ENCODE measurements at regions not wholly inside any gene's neighbourhood (a gene's known extent, or its start where the extent isn't known, plus 50 kb on each side); places are given as distances from the start of the nearest gene placed in this dataset.

DNA sequence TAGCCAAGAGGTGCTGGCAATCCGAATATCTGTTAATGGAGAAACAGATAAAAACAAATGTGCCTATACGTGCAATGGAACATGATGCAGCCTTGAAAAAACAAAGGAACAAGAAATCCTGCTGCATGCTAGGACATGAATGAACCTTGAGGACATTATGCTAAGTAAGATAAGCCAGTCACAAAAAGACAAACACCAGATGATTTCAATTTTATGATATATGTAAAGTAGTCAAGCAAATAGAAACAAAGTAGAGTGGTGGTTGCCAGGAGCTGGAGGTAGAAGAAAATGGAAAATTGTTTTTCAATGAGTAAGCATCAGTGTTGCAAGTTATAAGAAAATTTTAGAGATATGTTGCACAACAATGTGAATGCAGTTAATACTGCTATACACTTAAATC lies 409.7 kb upstream of the CDH8 start:
- Histone ChIP-seq H3K4ac (ENCODE audit: low read length) (no peak overlapping the region), H2BK15ac (ENCODE audit: low read length) (no peak overlapping the region), H3K27me3 (ENCODE audit: control insufficient read depth in 3 of 3, insufficient read depth in 3 of 3, low read depth in 1 of 3, low read length in 3 of 3) (no peaks in the 10 kb centered on the region), H2BK12ac (ENCODE audit: low read length) (no peak overlapping the region), H3K36me3 (replicated peaks in 1 of 2; ENCODE audit: control insufficient read depth in 2 of 2, insufficient read depth in 2 of 2, low read length in 2 of 2) (no peaks in the 10 kb centered on the region), H3K4me3 (ENCODE audit: low read length in 2 of 2) (no peak overlapping the region), H2AK5ac (ENCODE audit: low read depth, low read length) (no peak overlapping the region), H2BK120ac (ENCODE audit: low read depth, low read length) (no peak overlapping the region), H2BK5ac (ENCODE audit: low read length) (no peak overlapping the region), H3K9ac (ENCODE audit: low read depth, low read length, poor library complexity) (no peak overlapping the region), H3K4me1 (ENCODE audit: control insufficient read depth in 2 of 2, insufficient read depth in 1 of 2, low read depth in 1 of 2, low read length in 2 of 2) (no peaks in the 10 kb centered on the region), H3K18ac (ENCODE audit: low read length) (no peak overlapping the region), H3K4me2 (ENCODE audit: insufficient read depth, low read length, poor library complexity, severe bottlenecking) (no peak overlapping the region), H3K79me1 (ENCODE audit: low read depth, low read length) (no peaks in the 10 kb centered on the region), H4K91ac (ENCODE audit: low read depth, low read length, poor library complexity) (no peak overlapping the region), H2AFZ (ENCODE audit: low read length) (no peak overlapping the region), H4K8ac (ENCODE audit: low read depth, low read length) (no peak overlapping the region), H3K23ac (ENCODE audit: low read depth, low read length, poor library complexity) (no peak overlapping the region), H3K9me3 (replicated peaks in 1 of 2; ENCODE audit: control insufficient read depth in 2 of 2, insufficient read depth in 1 of 2, low read depth in 1 of 2, low read length in 2 of 2) (peaks cover 0 to 8% of the 10 kb centered on the region in 2 donors), H3K27ac (replicated peaks; ENCODE audit: low read length) (no peak overlapping the region), H3K14ac (ENCODE audit: low read length) (no peak overlapping the region)
- WGBS, 2 donors (ENCODE audit: extremely low coverage in 2 of 2, insufficient read length in 2 of 2, insufficient replicate concordance in 1 of 2), result no CpG with 5 or more reads among the region's 2 CpGs
- no peak for DNase-seq (ENCODE audit: low spot score)

DNA sequence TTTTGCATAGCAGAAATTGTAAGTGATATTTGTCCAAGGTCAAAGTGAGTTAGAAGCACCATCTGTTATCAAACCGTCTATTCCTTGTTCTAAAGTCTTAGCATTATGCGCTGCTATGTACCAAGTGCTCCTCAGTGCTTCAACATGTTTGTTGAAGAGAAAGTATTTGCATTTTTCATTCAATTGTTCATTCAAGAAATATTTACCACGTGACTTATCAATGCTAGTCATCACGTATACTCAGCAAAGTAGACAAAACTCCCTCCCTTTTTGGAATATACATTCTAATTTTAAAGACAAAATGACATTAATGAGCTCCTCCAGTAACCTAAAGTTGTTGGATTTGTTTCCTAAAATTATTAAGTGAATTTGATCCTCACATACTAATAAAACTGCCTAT lies 388.0 kb upstream of the CDH8 start:
- H3K4ac ChIP-seq (ENCODE audit: low read length), result no peak overlapping the region
- H2AK5ac ChIP-seq (ENCODE audit: low read depth, low read length), result no peak overlapping the region
- no peaks in the 10 kb centered on the region for H3K9me3 ChIP-seq (replicated peaks in 1 of 2; ENCODE audit: control insufficient read depth in 2 of 2, insufficient read depth in 1 of 2, low read depth in 1 of 2, low read length in 2 of 2)
- H4K8ac ChIP-seq (ENCODE audit: low read depth, low read length), result no peak overlapping the region
- H2AFZ ChIP-seq (ENCODE audit: low read length), result no peak overlapping the region
- H3K4me1 ChIP-seq (ENCODE audit: control insufficient read depth in 2 of 2, insufficient read depth in 1 of 2, low read depth in 1 of 2, low read length in 2 of 2), result peaks cover 3 to 4% of the 10 kb centered on the region in 2 donors
- no peak overlapping the region for H3K9ac ChIP-seq (ENCODE audit: low read depth, low read length, poor library complexity)
- H3K4me3 ChIP-seq (ENCODE audit: low read length in 2 of 2), result no peak overlapping the region
- H2BK15ac ChIP-seq (ENCODE audit: low read length), result no peak overlapping the region
- H3K4me2 ChIP-seq (ENCODE audit: insufficient read depth, low read length, poor library complexity, severe bottlenecking), result no peak overlapping the region
- H3K18ac ChIP-seq (ENCODE audit: low read length), result no peak overlapping the region
- H2BK12ac ChIP-seq (ENCODE audit: low read length), result no peak overlapping the region
- H2BK5ac ChIP-seq (ENCODE audit: low read length), result no peak overlapping the region
- no peaks in the 10 kb centered on the region for H3K79me1 ChIP-seq (ENCODE audit: low read depth, low read length)
- H3K27me3 ChIP-seq (ENCODE audit: control insufficient read depth in 3 of 3, insufficient read depth in 3 of 3, low read depth in 1 of 3, low read length in 3 of 3), result no peaks in the 10 kb centered on the region
- no peaks in the 10 kb centered on the region for H3K36me3 ChIP-seq (replicated peaks in 1 of 2; ENCODE audit: control insufficient read depth in 2 of 2, insufficient read depth in 2 of 2, low read length in 2 of 2)
- no CpG with 5 or more reads among the region's 4 CpGs for WGBS, 2 donors (ENCODE audit: extremely low coverage in 2 of 2, insufficient read length in 2 of 2, insufficient replicate concordance in 1 of 2)
- no peak overlapping the region for H2BK120ac ChIP-seq (ENCODE audit: low read depth, low read length)
- H4K91ac ChIP-seq (ENCODE audit: low read depth, low read length, poor library complexity), result no peak overlapping the region
- H3K23ac ChIP-seq (ENCODE audit: low read depth, low read length, poor library complexity), result no peak overlapping the region
- no peak for DNase-seq (ENCODE audit: low spot score)
- no peak overlapping the region for H3K27ac ChIP-seq (replicated peaks; ENCODE audit: low read length)
- H3K14ac ChIP-seq (ENCODE audit: low read length), result no peak overlapping the region

DNA sequence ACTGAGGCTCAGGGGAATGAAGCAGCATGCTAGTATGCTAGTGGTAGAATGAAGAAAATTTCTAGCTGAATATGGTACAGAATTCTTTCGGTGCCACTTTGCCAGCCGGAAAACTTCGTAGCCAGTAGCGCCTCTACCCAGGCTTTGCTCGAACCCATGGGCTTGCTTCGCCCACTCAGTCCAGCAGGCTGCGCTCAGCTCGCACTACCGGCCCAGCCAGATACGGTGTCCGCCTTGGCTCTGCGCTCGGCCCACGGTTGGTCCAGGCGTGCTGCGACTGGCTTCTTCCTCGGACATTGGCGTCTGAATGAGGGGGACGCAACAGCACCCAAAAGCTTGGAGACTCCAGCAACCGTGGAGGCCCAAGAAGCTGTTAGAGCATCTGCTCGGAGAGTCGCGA lies 372.5 kb upstream of the CDH8 start:
- H3K18ac ChIP-seq (ENCODE audit: low read length), result peak overlapping the region; percentile 42

DNA sequence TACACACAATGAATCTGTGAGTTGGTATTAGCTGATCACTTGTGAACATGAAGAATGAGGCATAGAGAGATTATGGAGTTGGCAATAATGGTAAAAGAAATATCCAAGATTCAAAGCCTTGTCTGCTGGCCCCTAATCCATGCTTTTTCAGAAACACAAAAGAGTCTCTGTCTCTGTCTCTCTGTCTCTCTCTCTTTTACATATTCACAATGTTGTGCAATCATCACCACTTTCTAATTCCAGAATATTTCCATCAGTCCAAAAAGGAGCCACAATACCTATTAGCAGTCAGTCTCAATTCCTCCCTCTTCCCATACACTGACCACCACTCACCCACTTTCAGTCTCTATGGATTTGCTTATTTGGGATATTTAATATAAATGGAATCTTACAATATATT lies 370.1 kb upstream of the CDH8 start:
- DNase-seq (ENCODE audit: low spot score), result no peak
- no peak overlapping the region for H3K4me2 ChIP-seq (ENCODE audit: insufficient read depth, low read length, poor library complexity, severe bottlenecking)
- no peaks in the 10 kb centered on the region for H3K9me3 ChIP-seq (replicated peaks in 1 of 2; ENCODE audit: control insufficient read depth in 2 of 2, insufficient read depth in 1 of 2, low read depth in 1 of 2, low read length in 2 of 2)
- no peak overlapping the region for H2BK15ac ChIP-seq (ENCODE audit: low read length)
- no peak overlapping the region for H2AFZ ChIP-seq (ENCODE audit: low read length)
- no peak overlapping the region for H2BK120ac ChIP-seq (ENCODE audit: low read depth, low read length)
- H2BK5ac ChIP-seq (ENCODE audit: low read length), result no peak overlapping the region
- H3K4me1 ChIP-seq (ENCODE audit: control insufficient read depth in 2 of 2, insufficient read depth in 1 of 2, low read depth in 1 of 2, low read length in 2 of 2), result peaks cover 2 to 11% of the 10 kb centered on the region in 2 donors
- H3K9ac ChIP-seq (ENCODE audit: low read depth, low read length, poor library complexity), result no peak overlapping the region
- H3K27ac ChIP-seq (replicated peaks; ENCODE audit: low read length), result no peak overlapping the region
- no peak overlapping the region for H4K8ac ChIP-seq (ENCODE audit: low read depth, low read length)
- no peaks in the 10 kb centered on the region for H3K79me1 ChIP-seq (ENCODE audit: low read depth, low read length)
- H3K4ac ChIP-seq (ENCODE audit: low read length), result no peak overlapping the region
- no peak overlapping the region for H2AK5ac ChIP-seq (ENCODE audit: low read depth, low read length)
- H4K91ac ChIP-seq (ENCODE audit: low read depth, low read length, poor library complexity), result no peak overlapping the region
- H2BK12ac ChIP-seq (ENCODE audit: low read length), result no peak overlapping the region
- H3K4me3 ChIP-seq (ENCODE audit: low read length in 2 of 2), result no peak overlapping the region
- no peak overlapping the region for H3K18ac ChIP-seq (ENCODE audit: low read length)
- no peaks in the 10 kb centered on the region for H3K36me3 ChIP-seq (replicated peaks in 1 of 2; ENCODE audit: control insufficient read depth in 2 of 2, insufficient read depth in 2 of 2, low read length in 2 of 2)
- no peak overlapping the region for H3K23ac ChIP-seq (ENCODE audit: low read depth, low read length, poor library complexity)
- no peaks in the 10 kb centered on the region for H3K27me3 ChIP-seq (ENCODE audit: control insufficient read depth in 3 of 3, insufficient read depth in 3 of 3, low read depth in 1 of 3, low read length in 3 of 3)
- H3K14ac ChIP-seq (ENCODE audit: low read length), result no peak overlapping the region

More for the DNA sequence above, 372.5 kb upstream of the CDH8 start:
- Histone ChIP-seq H2BK12ac (ENCODE audit: low read length) (no peak overlapping the region), H3K4me2 (ENCODE audit: insufficient read depth, low read length, poor library complexity, severe bottlenecking) (no peak overlapping the region), H2AK5ac (ENCODE audit: low read depth, low read length) (no peak overlapping the region), H2BK15ac (ENCODE audit: low read length) (no peak overlapping the region), H3K36me3 (replicated peaks in 1 of 2; ENCODE audit: control insufficient read depth in 2 of 2, insufficient read depth in 2 of 2, low read length in 2 of 2) (no peaks in the 10 kb centered on the region), H3K4me1 (ENCODE audit: control insufficient read depth in 2 of 2, insufficient read depth in 1 of 2, low read depth in 1 of 2, low read length in 2 of 2) (peaks cover 2 to 11% of the 10 kb centered on the region in 2 donors), H3K79me1 (ENCODE audit: low read depth, low read length) (no peaks in the 10 kb centered on the region), H2BK120ac (ENCODE audit: low read depth, low read length) (no peak overlapping the region), H3K4me3 (ENCODE audit: low read length in 2 of 2) (no peak overlapping the region), H3K27me3 (ENCODE audit: control insufficient read depth in 3 of 3, insufficient read depth in 3 of 3, low read depth in 1 of 3, low read length in 3 of 3) (no peaks in the 10 kb centered on the region), H2BK5ac (ENCODE audit: low read length) (no peak overlapping the region), H2AFZ (ENCODE audit: low read length) (no peak overlapping the region), H3K23ac (ENCODE audit: low read depth, low read length, poor library complexity) (no peak overlapping the region), H4K91ac (ENCODE audit: low read depth, low read length, poor library complexity) (no peak overlapping the region), H3K27ac (replicated peaks; ENCODE audit: low read length) (no peak overlapping the region), H3K4ac (ENCODE audit: low read length) (no peak overlapping the region), H4K8ac (ENCODE audit: low read depth, low read length) (no peak overlapping the region), H3K9ac (ENCODE audit: low read depth, low read length, poor library complexity) (no peak overlapping the region), H3K9me3 (replicated peaks in 1 of 2; ENCODE audit: control insufficient read depth in 2 of 2, insufficient read depth in 1 of 2, low read depth in 1 of 2, low read length in 2 of 2) (no peaks in the 10 kb centered on the region), H3K14ac (ENCODE audit: low read length) (no peak overlapping the region)
- WGBS, 2 donors (ENCODE audit: extremely low coverage in 2 of 2, insufficient read length in 2 of 2, insufficient replicate concordance in 1 of 2), result no CpG with 5 or more reads among the region's 23 CpGs
- DNase-seq (ENCODE audit: low spot score), result peak; percentile 5
